ENCODE measurements at regions not wholly inside any gene's neighbourhood (a gene's known extent, or its start where the extent isn't known, plus 50 kb on each side); places are given as distances from the start of the nearest gene placed in this dataset.

GRCh38 chr7:80082213-80082612, 52.4 kb upstream of the GNAI1 start:
- Mint-ChIP-seq H3K4me3 (no peak overlapping the region), H3K4me1 (ENCODE audit: low read depth) (peaks cover 5% of the 10 kb centered on the region), H3K27ac (no peak overlapping the region), H3K36me3 (no peaks in the 10 kb centered on the region), H3K27me3 (no peaks in the 10 kb centered on the region), H3K9me3 (no peaks in the 10 kb centered on the region)
- ChIA-PET POLR2A (no interaction called here), CTCF (no interaction called here)
- no peak for DNase-seq
- intact Hi-C loops (cut with micrococcal nuclease): no loop called here

- Mint-ChIP-seq H3K27me3 (no peaks in the 10 kb centered on the region), H3K27ac (no peak overlapping the region), H3K36me3 (no peaks in the 10 kb centered on the region), H3K4me1 (ENCODE audit: low read depth) (peaks cover 5% of the 10 kb centered on the region), H3K4me3 (no peak overlapping the region), H3K9me3 (no peaks in the 10 kb centered on the region)
- intact Hi-C loops (cut with micrococcal nuclease): no loop called here
- ChIA-PET POLR2A (no interaction called here), CTCF (no interaction called here)
- DNase-seq: no peak
Observed at GRCh38 chr7:80078886-80079285, 55.7 kb upstream of the GNAI1 start.

GRCh38 chr7:80078159-80078731, 56.4 kb upstream of the GNAI1 start:
- Mint-ChIP-seq H3K9me3 (no peaks in the 10 kb centered on the region), H3K27ac (no peak overlapping the region), H3K4me1 (ENCODE audit: low read depth) (peaks cover 5% of the 10 kb centered on the region), H3K27me3 (no peaks in the 10 kb centered on the region), H3K4me3 (peak overlapping the region; percentile 12), H3K36me3 (no peaks in the 10 kb centered on the region)
- POLR2A ChIA-PET: no interaction called here
- CTCF ChIA-PET: no interaction called here
- no peak for DNase-seq
- intact Hi-C loops (cut with micrococcal nuclease): no loop called here

- intact Hi-C loops (cut with micrococcal nuclease): no loop called here
- ChIA-PET POLR2A (no interaction called here), CTCF (no interaction called here)
- H3K9me3 Mint-ChIP-seq: peaks cover 17% of the 10 kb centered on the region
- H3K27ac Mint-ChIP-seq: no peak overlapping the region
- H3K4me1 Mint-ChIP-seq (ENCODE audit: low read depth): no peaks in the 10 kb centered on the region
- H3K27me3 Mint-ChIP-seq: no peaks in the 10 kb centered on the region
- no peak for DNase-seq
- no peak overlapping the region for H3K4me3 Mint-ChIP-seq
- peaks cover under 1% of the 10 kb centered on the region for H3K36me3 Mint-ChIP-seq
Observed at GRCh38 chr7:80070391-80070790, 64.2 kb upstream of the GNAI1 start.

GRCh38 chr7:80066639-80067038, 68.0 kb upstream of the GNAI1 start:
- intact Hi-C loops (cut with micrococcal nuclease): no loop called here
- H3K4me1 Mint-ChIP-seq (ENCODE audit: low read depth): no peaks in the 10 kb centered on the region
- DNase-seq: no peak
- H3K9me3 Mint-ChIP-seq: peaks cover 16% of the 10 kb centered on the region
- H3K4me3 Mint-ChIP-seq: no peak overlapping the region
- no peak overlapping the region for H3K27ac Mint-ChIP-seq
- ChIA-PET POLR2A (no interaction called here), CTCF (no interaction called here)
- no peaks in the 10 kb centered on the region for H3K27me3 Mint-ChIP-seq
- H3K36me3 Mint-ChIP-seq: peaks cover 1% of the 10 kb centered on the region

GRCh38 chr7:80063834-80064233, 70.8 kb upstream of the GNAI1 start:
- CTCF ChIA-PET: interaction anchor here (0.7 kb wide), 1 partner anchor 561 kb away, joined by 3 read pairs; no protein-coding TSS in a partner anchor
- peaks cover 1% of the 10 kb centered on the region for H3K36me3 Mint-ChIP-seq
- H3K27ac Mint-ChIP-seq: no peak overlapping the region
- POLR2A ChIA-PET: no interaction called here
- DNase-seq: no peak
- peaks cover 16% of the 10 kb centered on the region for H3K9me3 Mint-ChIP-seq
- no peaks in the 10 kb centered on the region for H3K4me1 Mint-ChIP-seq (ENCODE audit: low read depth)
- no peaks in the 10 kb centered on the region for H3K27me3 Mint-ChIP-seq
- no peak overlapping the region for H3K4me3 Mint-ChIP-seq
- intact Hi-C loops (cut with micrococcal nuclease): loop anchor here (5.0 kb wide), 1 partner anchor 388 kb away; no protein-coding TSS in a partner anchor

GRCh38 chr7:80060218-80060806, 74.3 kb upstream of the GNAI1 start:
- no peaks in the 10 kb centered on the region for H3K27me3 Mint-ChIP-seq
- H3K36me3 Mint-ChIP-seq: peaks cover under 1% of the 10 kb centered on the region
- no peak overlapping the region for H3K27ac Mint-ChIP-seq
- no peaks in the 10 kb centered on the region for H3K4me1 Mint-ChIP-seq (ENCODE audit: low read depth)
- H3K9me3 Mint-ChIP-seq: peaks cover under 1% of the 10 kb centered on the region
- POLR2A ChIA-PET: no interaction called here
- no peak for DNase-seq
- H3K4me3 Mint-ChIP-seq: no peak overlapping the region
- intact Hi-C loops (cut with micrococcal nuclease): loop anchor here (1.0 to 5.0 kb wide), 2 partner anchors 392 to 599 kb away; no protein-coding TSS in a partner anchor
- CTCF ChIA-PET: interaction anchor here (0.8 to 1.0 kb wide), 2 partner anchors 16 to 468 kb away, joined by 3 read pairs; no protein-coding TSS in a partner anchor

GRCh38 chr7:80057488-80057887, 77.1 kb upstream of the GNAI1 start:
- CTCF ChIA-PET: no interaction called here
- Mint-ChIP-seq H3K27ac (no peak overlapping the region), H3K4me1 (ENCODE audit: low read depth) (no peaks in the 10 kb centered on the region), H3K36me3 (no peaks in the 10 kb centered on the region), H3K9me3 (no peaks in the 10 kb centered on the region), H3K4me3 (no peak overlapping the region), H3K27me3 (no peaks in the 10 kb centered on the region)
- DNase-seq: no peak
- intact Hi-C loops (cut with micrococcal nuclease): no loop called here
- POLR2A ChIA-PET: no interaction called here

GRCh38 chr7:80054356-80054755, 80.3 kb upstream of the GNAI1 start:
- intact Hi-C loops (cut with micrococcal nuclease): no loop called here
- no peak for DNase-seq
- no peaks in the 10 kb centered on the region for H3K4me1 Mint-ChIP-seq (ENCODE audit: low read depth)
- H3K27me3 Mint-ChIP-seq: no peaks in the 10 kb centered on the region
- ChIA-PET CTCF (no interaction called here), POLR2A (no interaction called here)
- no peak overlapping the region for H3K4me3 Mint-ChIP-seq
- H3K27ac Mint-ChIP-seq: no peak overlapping the region
- H3K9me3 Mint-ChIP-seq: peaks cover 2% of the 10 kb centered on the region
- H3K36me3 Mint-ChIP-seq: no peaks in the 10 kb centered on the region

- Mint-ChIP-seq H3K4me1 (ENCODE audit: low read depth) (no peaks in the 10 kb centered on the region), H3K4me3 (no peak overlapping the region), H3K9me3 (peaks cover 4% of the 10 kb centered on the region), H3K27me3 (no peaks in the 10 kb centered on the region), H3K36me3 (no peaks in the 10 kb centered on the region), H3K27ac (no peak overlapping the region)
- intact Hi-C loops (cut with micrococcal nuclease): no loop called here
- CTCF ChIA-PET: no interaction called here
- POLR2A ChIA-PET: no interaction called here
- DNase-seq: no peak
Observed at GRCh38 chr7:80053124-80053523, 81.5 kb upstream of the GNAI1 start.

- H3K4me3 Mint-ChIP-seq: no peak overlapping the region
- H3K27me3 Mint-ChIP-seq: no peaks in the 10 kb centered on the region
- CTCF ChIA-PET: interaction anchor here (0.6 kb wide), 2 partner anchors 140 to 1106 kb away, joined by 3 read pairs; no protein-coding TSS in a partner anchor
- peaks cover 18% of the 10 kb centered on the region for H3K9me3 Mint-ChIP-seq
- POLR2A ChIA-PET: no interaction called here
- DNase-seq: no peak
- no peaks in the 10 kb centered on the region for H3K4me1 Mint-ChIP-seq (ENCODE audit: low read depth)
- H3K36me3 Mint-ChIP-seq: no peaks in the 10 kb centered on the region
- intact Hi-C loops (cut with micrococcal nuclease): loop anchor here (5.0 kb wide), 1 partner anchor 376 kb away; no protein-coding TSS in a partner anchor
- H3K27ac Mint-ChIP-seq: no peak overlapping the region
Observed at GRCh38 chr7:80047856-80048459, 86.7 kb upstream of the GNAI1 start.

GRCh38 chr7:80047032-80047431, 87.6 kb upstream of the GNAI1 start:
- H3K27me3 Mint-ChIP-seq: no peaks in the 10 kb centered on the region
- ChIA-PET POLR2A (no interaction called here), CTCF (no interaction called here)
- H3K4me3 Mint-ChIP-seq: no peak overlapping the region
- no peaks in the 10 kb centered on the region for H3K4me1 Mint-ChIP-seq (ENCODE audit: low read depth)
- H3K9me3 Mint-ChIP-seq: peaks cover 18% of the 10 kb centered on the region
- H3K27ac Mint-ChIP-seq: no peak overlapping the region
- DNase-seq: no peak
- no peaks in the 10 kb centered on the region for H3K36me3 Mint-ChIP-seq
- intact Hi-C loops (cut with micrococcal nuclease): loop anchor here (5.0 kb wide), 1 partner anchor 375 kb away; no protein-coding TSS in a partner anchor

GRCh38 chr7:80044796-80045195, 89.8 kb upstream of the GNAI1 start:
- Mint-ChIP-seq H3K27me3 (no peaks in the 10 kb centered on the region), H3K36me3 (no peaks in the 10 kb centered on the region), H3K9me3 (peaks cover 18% of the 10 kb centered on the region), H3K27ac (no peak overlapping the region), H3K4me1 (ENCODE audit: low read depth) (no peaks in the 10 kb centered on the region), H3K4me3 (no peak overlapping the region)
- DNase-seq: no peak
- intact Hi-C loops (cut with micrococcal nuclease): loop anchor here (5.0 kb wide), 1 partner anchor 372 kb away; no protein-coding TSS in a partner anchor
- POLR2A ChIA-PET: no interaction called here
- CTCF ChIA-PET: no interaction called here

Data from activated CD4-positive, alpha-beta memory T cell treated with anti-CD3 and anti-CD28 coated beads for 36 hours (primary cell).